ENCODE measurements at regions not wholly inside any gene's neighbourhood (a gene's known extent, or its start where the extent isn't known, plus 50 kb on each side); places are given as distances from the start of the nearest gene placed in this dataset.
"Not testable (repeated sequence)": the region's sequence is repeated elsewhere in the genome, so short reads cannot be mapped to it uniquely, and the experiment has no call there.

GRCh38 chrX:53768865-53769264 lies 82.3 kb upstream of the HUWE1 start:
- no peak overlapping the region for H3K27ac ChIP-seq
- no peaks in the 10 kb centered on the region for H3K9me3 ChIP-seq
- H3K4me3 ChIP-seq: no peak overlapping the region
- no peaks in the 10 kb centered on the region for H3K27me3 ChIP-seq
- H3K36me3 ChIP-seq: no peaks in the 10 kb centered on the region
- no peaks in the 10 kb centered on the region for H3K4me1 ChIP-seq
- no peak for DNase-seq
- intact Hi-C loops (cut with DNase I; ENCODE audit: low total_unique reads): no loop called here
- no peak for TF ChIP-seq CTCF (IDR thresholded peaks at IDR 0.05)

GRCh38 chrX:53768451-53768850 lies 81.9 kb upstream of the HUWE1 start:
- no peaks in the 10 kb centered on the region for H3K27me3 ChIP-seq
- H3K9me3 ChIP-seq: no peaks in the 10 kb centered on the region
- no peaks in the 10 kb centered on the region for H3K4me1 ChIP-seq
- H3K36me3 ChIP-seq: no peaks in the 10 kb centered on the region
- TF ChIP-seq CTCF (IDR thresholded peaks at IDR 0.05): no peak
- intact Hi-C loops (cut with DNase I; ENCODE audit: low total_unique reads): no loop called here
- no peak overlapping the region for H3K4me3 ChIP-seq
- no peak overlapping the region for H3K27ac ChIP-seq
- DNase-seq: no peak

- TF ChIP-seq CTCF (IDR thresholded peaks at IDR 0.05): no peak
- H3K4me1 ChIP-seq: no peaks in the 10 kb centered on the region
- H3K36me3 ChIP-seq: no peaks in the 10 kb centered on the region
- intact Hi-C loops (cut with DNase I; ENCODE audit: low total_unique reads): no loop called here
- no peaks in the 10 kb centered on the region for H3K27me3 ChIP-seq
- H3K4me3 ChIP-seq: no peak overlapping the region
- no peaks in the 10 kb centered on the region for H3K9me3 ChIP-seq
- H3K27ac ChIP-seq: no peak overlapping the region
- DNase-seq: no peak
Measured at GRCh38 chrX:53767544-53767943, 81.0 kb upstream of the HUWE1 start.

GRCh38 chrX:53757181-53757580 lies 70.7 kb upstream of the HUWE1 start:
- H3K4me1 ChIP-seq; H3K27me3 ChIP-seq; H3K36me3 ChIP-seq; intact Hi-C loops (cut with DNase I; ENCODE audit: low total_unique reads); H3K9me3 ChIP-seq; H3K4me3 ChIP-seq; DNase-seq; H3K27ac ChIP-seq: not testable (repeated sequence)

- H3K9me3 ChIP-seq: no peaks in the 10 kb centered on the region
- no peaks in the 10 kb centered on the region for H3K4me1 ChIP-seq
- no peak for DNase-seq
- H3K27me3 ChIP-seq: no peaks in the 10 kb centered on the region
- no peak for TF ChIP-seq CTCF (IDR thresholded peaks at IDR 0.05)
- no peaks in the 10 kb centered on the region for H3K36me3 ChIP-seq
- H3K27ac ChIP-seq: no peak overlapping the region
- H3K4me3 ChIP-seq: no peak overlapping the region
- intact Hi-C loops (cut with DNase I; ENCODE audit: low total_unique reads): no loop called here
Measured at GRCh38 chrX:53746718-53747117, 60.2 kb upstream of the HUWE1 start.

GRCh38 chrX:53743244-53743643 lies 56.7 kb upstream of the HUWE1 start:
- Histone ChIP-seq H3K27ac (no peak overlapping the region), H3K9me3 (no peaks in the 10 kb centered on the region), H3K4me3 (no peak overlapping the region), H3K36me3 (no peaks in the 10 kb centered on the region), H3K27me3 (no peaks in the 10 kb centered on the region), H3K4me1 (no peaks in the 10 kb centered on the region)
- DNase-seq: no peak
- intact Hi-C loops (cut with DNase I; ENCODE audit: low total_unique reads): no loop called here
- TF ChIP-seq CTCF (IDR thresholded peaks at IDR 0.05): no peak

Measured in tibial artery (tissue), 4 donors.